IMR-90 (cell line): ENCODE measurements at regions not wholly inside any gene's neighbourhood (a gene's known extent, or its start where the extent isn't known, plus 50 kb on each side); places are given as distances from the start of the nearest gene placed in this dataset.

ENCODE experiments used
- ATAC-seq: fragments of 200-7000 bp; cut with Tn5 transposase; 2 replicates; pipeline ENCODE4 v1.9.1; 2020; ENCODE audit warnings: low read depth, mild to moderate bottlenecking, moderate library complexity
- BruUV-seq: library from RNA; stranded (reverse); fragments of 400-500 nt; replicated peaks from 2 replicates; lab custom pipeline; 2021; lab: Mats Ljungman, UMichigan
- CTCF ChIA-PET: fragments of 300-600 bp; formaldehyde crosslinking; extraction: SDS; loops from one replicate; lab custom pipeline; 2021; ENCODE audit warnings: antibody characterized with exemption; lab: Yijun Ruan, JAX
- POLR2A ChIA-PET: fragments of 300-600 bp; sonication (Branson Sonifier 250); formaldehyde crosslinking; loops from one replicate; lab custom pipeline; 2022; ENCODE audit warnings: antibody characterized with exemption; ENCODE audit not compliant: unreplicated experiment; lab: Charles Lee
- DNase-seq: peaks from one replicate; pipeline ENCODE4 v3.0.0; 2013
- H2AFZ ChIP-seq: replicated peaks from 2 replicates; pipeline ENCODE3; 2013; ENCODE audit warnings: low read length, mild to moderate bottlenecking; ENCODE audit not compliant: poor library complexity
- H2AK5ac ChIP-seq: 2 replicates; pipeline ENCODE4 v1.6.1; 2013; ENCODE audit warnings: low read depth, low read length, inconsistent platforms
- H2AK9ac ChIP-seq: replicated peaks from 2 replicates; pipeline ENCODE3; 2013; ENCODE audit warnings: mild to moderate bottlenecking, low read depth, low read length, moderate library complexity; ENCODE audit not compliant: poor library complexity
- H2BK120ac ChIP-seq: 2 replicates; pipeline ENCODE4 v1.6.1; 2013; ENCODE audit warnings: low read depth, low read length, inconsistent platforms
- H2BK15ac ChIP-seq: 3 replicates; pipeline ENCODE4 v1.6.1; 2013; ENCODE audit warnings: low read depth, low read length, inconsistent platforms
- H2BK20ac ChIP-seq: 2 replicates; pipeline ENCODE4 v1.6.1; 2013; ENCODE audit warnings: low read depth, mild to moderate bottlenecking, inconsistent platforms, low read length, moderate library complexity
- H2BK5ac ChIP-seq: 2 replicates; pipeline ENCODE4 v1.6.1; 2013; ENCODE audit warnings: mild to moderate bottlenecking, low read depth, low read length, inconsistent platforms; ENCODE audit not compliant: poor library complexity, severe bottlenecking
- H3K14ac ChIP-seq: replicated peaks from 2 replicates; pipeline ENCODE4 v1.6.1; 2013; ENCODE audit warnings: low read depth, low read length, inconsistent platforms
- H3K18ac ChIP-seq: 2 replicates; pipeline ENCODE4 v1.6.1; 2013; ENCODE audit warnings: low read depth, low read length, control low read depth
- H3K23ac ChIP-seq: 2 replicates; pipeline ENCODE4 v1.6.1; 2013; ENCODE audit warnings: low read depth, low read length, inconsistent platforms
- H3K27ac ChIP-seq: 2 replicates; pipeline ENCODE4 v1.5.1; 2013; ENCODE audit warnings: mild to moderate bottlenecking, control low read depth, low read length; ENCODE audit not compliant: insufficient read depth
- H3K27me3 ChIP-seq: 2 replicates; pipeline ENCODE4 v1.6.1; 2013; ENCODE audit warnings: low read length; ENCODE audit not compliant: control insufficient read depth, insufficient read depth
- H3K36me3 ChIP-seq: 2 replicates; pipeline ENCODE4 v1.6.1; 2013; ENCODE audit warnings: low read length, mixed read lengths; ENCODE audit not compliant: control insufficient read depth, insufficient read depth
- H3K4ac ChIP-seq: 2 replicates; pipeline ENCODE4 v1.6.1; 2013; ENCODE audit warnings: low read depth, low read length, inconsistent platforms
- H3K4me1 ChIP-seq: 2 replicates; pipeline ENCODE4 v1.6.1; 2013; ENCODE audit warnings: low read length, mixed read lengths; ENCODE audit not compliant: control insufficient read depth, insufficient read depth
- H3K4me2 ChIP-seq: 2 replicates; pipeline ENCODE4 v1.6.1; 2013; ENCODE audit warnings: low read depth, mild to moderate bottlenecking, control low read depth, low read length, moderate library complexity
- H3K4me3 ChIP-seq: 2 replicates; pipeline ENCODE4 v1.5.1; 2013; ENCODE audit warnings: low read depth, mild to moderate bottlenecking, control low read depth, low read length, moderate library complexity; ENCODE audit not compliant: insufficient read depth
- H3K56ac ChIP-seq: 2 replicates; pipeline ENCODE4 v1.6.1; 2013; ENCODE audit warnings: low read length, inconsistent platforms; ENCODE audit not compliant: insufficient read depth; ENCODE audit errors: extremely low read depth
- H3K79me1 ChIP-seq, 2 experiments: 2 replicates each; pipeline ENCODE4 v1.6.1; 2013; ENCODE audit warnings: low read length in 2 of 2, inconsistent platforms in 1 of 2, low read depth in 1 of 2
- H3K9ac ChIP-seq: 2 replicates; pipeline ENCODE4 v1.6.1; 2013; ENCODE audit warnings: low read depth, low read length, control low read depth
- H3K9me1 ChIP-seq: 2 replicates; pipeline ENCODE4 v1.6.1; 2013; ENCODE audit warnings: low read length, inconsistent platforms; ENCODE audit not compliant: insufficient read depth
- H3K9me3 ChIP-seq: 2 replicates; pipeline ENCODE4 v1.6.1; 2013; ENCODE audit warnings: low read length; ENCODE audit not compliant: control insufficient read depth, insufficient read depth
- H4K20me1 ChIP-seq: 2 replicates; pipeline ENCODE4 v1.6.1; 2013; ENCODE audit warnings: low read length, inconsistent platforms; ENCODE audit not compliant: insufficient read depth
- H4K5ac ChIP-seq: 2 replicates; pipeline ENCODE4 v1.6.1; 2013; ENCODE audit warnings: mild to moderate bottlenecking, low read depth, low read length, control low read depth
- H4K8ac ChIP-seq, 2 experiments: 2 replicates each; pipeline ENCODE4 v1.6.1; 2013; ENCODE audit warnings: low read depth in 2 of 2, low read length in 2 of 2, control low read depth in 1 of 2, inconsistent platforms in 1 of 2
- H4K91ac ChIP-seq: 2 replicates; pipeline ENCODE4 v1.6.1; 2013; ENCODE audit warnings: low read depth, low read length, inconsistent platforms; ENCODE audit not compliant: insufficient read depth
- BHLHE40 ChIP-seq: fragments of 150-350 bp; IDR thresholded peaks from 2 replicates; pipeline ENCODE4 v1.6.1; 2016; ENCODE audit warnings: mild to moderate bottlenecking, low read depth, low read length
- CEBPB ChIP-seq: IDR thresholded peaks from 2 replicates; pipeline ENCODE4 v1.6.1; 2012; ENCODE audit warnings: low read depth, low read length, improper control_type of control experiment
- CHD1 ChIP-seq: IDR thresholded peaks from 2 replicates; pipeline ENCODE4 v1.6.1; 2012; ENCODE audit warnings: low read depth, low read length, improper control_type of control experiment
- ELK1 ChIP-seq: fragments of 150-350 bp; IDR thresholded peaks from 2 replicates; pipeline ENCODE4 v1.6.1; 2016; ENCODE audit warnings: low read depth, mild to moderate bottlenecking, low read length, moderate library complexity, borderline replicate concordance
- FOS ChIP-seq: fragments of 150-350 bp; IDR thresholded peaks from 2 replicates; pipeline ENCODE4 v1.6.1; 2016; ENCODE audit warnings: low read depth, low read length
- MAFK ChIP-seq: IDR thresholded peaks from 2 replicates; pipeline ENCODE4 v1.6.1; 2012; ENCODE audit warnings: low read depth, low read length, improper control_type of control experiment
- MXI1 ChIP-seq: IDR thresholded peaks from 2 replicates; pipeline ENCODE4 v1.6.1; 2012; ENCODE audit warnings: low read depth, mild to moderate bottlenecking, low read length, moderate library complexity, borderline replicate concordance
- NFE2L2 ChIP-seq: fragments of 150-350 bp; IDR thresholded peaks from 2 replicates; pipeline ENCODE4 v1.6.1; 2016; ENCODE audit warnings: low read depth, mild to moderate bottlenecking, low read length
- POLR2A ChIP-seq: IDR thresholded peaks from 2 replicates; pipeline ENCODE4 v1.6.1; 2012; ENCODE audit warnings: mild to moderate bottlenecking, low read depth, low read length
- RAD21 ChIP-seq: IDR thresholded peaks from 2 replicates; pipeline ENCODE4 v1.6.1; 2012; ENCODE audit warnings: low read length, improper control_type of control experiment
- RCOR1 ChIP-seq: IDR thresholded peaks from 2 replicates; pipeline ENCODE4 v1.6.1; 2012; ENCODE audit warnings: mild to moderate bottlenecking, low read length, improper control_type of control experiment; ENCODE audit not compliant: insufficient replicate concordance
- RFX5 ChIP-seq: IDR thresholded peaks from 2 replicates; pipeline ENCODE4 v1.8.0; 2012; ENCODE audit warnings: low read depth, mild to moderate bottlenecking, low read length, moderate library complexity
- SMC3 ChIP-seq: fragments of 150-350 bp; IDR thresholded peaks from 2 replicates; pipeline ENCODE4 v1.6.1; 2016; ENCODE audit warnings: low read depth, mild to moderate bottlenecking, antibody characterized with exemption, low read length, moderate library complexity
- USF2 ChIP-seq: fragments of 150-350 bp; IDR thresholded peaks from 2 replicates; pipeline ENCODE4 v1.6.1; 2017; ENCODE audit warnings: mild to moderate bottlenecking, antibody characterized with exemption, low read length, low read depth
- dilution Hi-C: fragments of 300-500 bp; cut with HindIII; formaldehyde crosslinking; loops from one replicate; pipeline ENCODE4 v1.14.3; 2018; ENCODE audit warnings: low sequenced_read_pairs; ENCODE audit not compliant: unreplicated experiment
- in situ Hi-C: fragments of 300-500 bp; cut with MboI; formaldehyde crosslinking; loops from 3 replicates; pipeline ENCODE4 v1.14.3; 2019; ENCODE audit warnings: low sequenced_read_pairs, inconsistent platforms, mixed read lengths
- intact Hi-C: fragments of 100-400 bp; cut with micrococcal nuclease; formaldehyde crosslinking; loops from 2 replicates; pipeline ENCODE4 v1.10.0; 2022
- TF ChIP-seq, protein P1 (sequence below): conservative IDR thresholded peaks from 2 replicates; pipeline ENCODE4 v1.5.1; 2012; ENCODE audit warnings: mild to moderate bottlenecking, low read depth, low read length, improper control_type of control experiment

DNA sequence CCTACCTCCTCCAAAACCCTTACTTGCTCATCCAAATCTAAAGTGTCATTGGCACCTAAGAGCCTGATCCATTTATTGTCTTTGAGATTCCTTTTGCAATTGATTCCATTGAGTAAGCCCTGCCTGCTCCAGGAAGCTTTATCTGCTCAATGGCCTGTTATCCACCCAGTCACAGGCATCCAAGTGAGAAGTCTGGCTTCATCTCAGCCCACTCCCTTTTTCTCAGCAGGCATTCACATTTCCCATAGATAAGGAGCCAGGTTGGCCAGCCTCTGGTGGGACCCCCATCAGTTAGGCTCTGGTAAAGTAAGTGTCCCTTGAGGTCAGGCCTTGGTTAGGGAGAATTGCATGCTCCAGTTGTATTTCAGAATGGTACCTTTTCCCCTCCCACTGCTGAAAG is 396.2 kb upstream of the ST6GAL2 start:
- Histone ChIP-seq H3K9me1 (no peaks in the 10 kb centered on the region), H3K14ac (no peak overlapping the region), H3K23ac (no peak overlapping the region), H3K79me1 (no peaks in the 10 kb centered on the region), H2BK5ac (no peak overlapping the region), H3K4me2 (no peak overlapping the region), H2BK20ac (no peak overlapping the region), H3K4me1 (no peaks in the 10 kb centered on the region), H3K4ac (no peak overlapping the region), H2BK120ac (no peak overlapping the region), H3K56ac (no peak overlapping the region), H3K9ac (no peak overlapping the region), H2AK5ac (no peak overlapping the region), H4K91ac (no peak overlapping the region), H2BK15ac (no peak overlapping the region), H3K27me3 (no peaks in the 10 kb centered on the region), H3K4me3 (no peak overlapping the region), H2AFZ (no peak overlapping the region), H3K27ac (no peak overlapping the region), H2AK9ac (no peak overlapping the region), H4K8ac (no peak overlapping the region), H3K9me3 (peaks cover 4% of the 10 kb centered on the region), H3K18ac (no peak overlapping the region), H4K5ac (no peak overlapping the region), H3K36me3 (no peaks in the 10 kb centered on the region), H4K20me1 (no peaks in the 10 kb centered on the region)
- ChIA-PET POLR2A (no interaction called here), CTCF (no interaction called here)
- ATAC-seq (no peak), DNase-seq (no peak)
- intact Hi-C loops (no loop called here), dilution Hi-C loops (no loop called here), in situ Hi-C loops (no loop called here)
- TF ChIP-seq SMC3 (no peak), ELK1 (no peak), BHLHE40 (no peak), RFX5 (no peak), FOS (no peak), POLR2A (no peak), CEBPB (no peak), RAD21 (no peak), MAFK (no peak), USF2 (no peak), CHD1 (no peak), NFE2L2 (no peak), RCOR1 (no peak), MXI1 (no peak)
- TF ChIP-seq, protein P1, sequence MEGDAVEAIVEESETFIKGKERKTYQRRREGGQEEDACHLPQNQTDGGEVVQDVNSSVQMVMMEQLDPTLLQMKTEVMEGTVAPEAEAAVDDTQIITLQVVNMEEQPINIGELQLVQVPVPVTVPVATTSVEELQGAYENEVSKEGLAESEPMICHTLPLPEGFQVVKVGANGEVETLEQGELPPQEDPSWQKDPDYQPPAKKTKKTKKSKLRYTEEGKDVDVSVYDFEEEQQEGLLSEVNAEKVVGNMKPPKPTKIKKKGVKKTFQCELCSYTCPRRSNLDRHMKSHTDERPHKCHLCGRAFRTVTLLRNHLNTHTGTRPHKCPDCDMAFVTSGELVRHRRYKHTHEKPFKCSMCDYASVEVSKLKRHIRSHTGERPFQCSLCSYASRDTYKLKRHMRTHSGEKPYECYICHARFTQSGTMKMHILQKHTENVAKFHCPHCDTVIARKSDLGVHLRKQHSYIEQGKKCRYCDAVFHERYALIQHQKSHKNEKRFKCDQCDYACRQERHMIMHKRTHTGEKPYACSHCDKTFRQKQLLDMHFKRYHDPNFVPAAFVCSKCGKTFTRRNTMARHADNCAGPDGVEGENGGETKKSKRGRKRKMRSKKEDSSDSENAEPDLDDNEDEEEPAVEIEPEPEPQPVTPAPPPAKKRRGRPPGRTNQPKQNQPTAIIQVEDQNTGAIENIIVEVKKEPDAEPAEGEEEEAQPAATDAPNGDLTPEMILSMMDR, result no peak
- BruUV-seq, result no TSS peak
